Stimulated activated CD8-positive, alpha-beta memory T cell treated with anti-CD3 and anti-CD28 coated beads, Interleukin-12 subunit alpha, Interleukin-12 subunit beta, amount 100 ng/mL, for 24 hours (primary cell): ENCODE measurements at regions not wholly inside any gene's neighbourhood (a gene's known extent, or its start where the extent isn't known, plus 50 kb on each side); places are given as distances from the start of the nearest gene placed in this dataset.

Experiments used
- DNase-seq: peaks from one replicate; pipeline ENCODE4 v3.0.0-alpha.2; 2020; ENCODE audit errors: extremely low read depth

GRCh38 chr20:20827992-20828597 lies 115.7 kb upstream of the RALGAPA2 start:
- DNase-seq: no peak

- DNase-seq: no peak
Observed at GRCh38 chr20:20824924-20825584, 112.6 kb upstream of the RALGAPA2 start.

- no peak for DNase-seq
Observed at GRCh38 chr20:20823476-20823881, 111.0 kb upstream of the RALGAPA2 start.

GRCh38 chr20:20821484-20822260 lies 109.2 kb upstream of the RALGAPA2 start:
- no peak for DNase-seq

- no peak for DNase-seq
Observed at GRCh38 chr20:20820785-20821483, 108.5 kb upstream of the RALGAPA2 start.

GRCh38 chr20:20820104-20820503 lies 107.7 kb upstream of the RALGAPA2 start:
- no peak for DNase-seq

- DNase-seq: no peak
Observed at GRCh38 chr20:20816969-20817755, 104.7 kb upstream of the RALGAPA2 start.

- no peak for DNase-seq
Observed at GRCh38 chr20:20815711-20816455, 103.4 kb upstream of the RALGAPA2 start.

GRCh38 chr20:20814685-20815084 lies 102.2 kb upstream of the RALGAPA2 start:
- DNase-seq: no peak

- DNase-seq: no peak
Observed at GRCh38 chr20:20812136-20812535, 99.7 kb upstream of the RALGAPA2 start.

- DNase-seq: no peak
Observed at GRCh38 chr20:20808016-20808415, 95.6 kb upstream of the RALGAPA2 start.

- DNase-seq: no peak
Observed at GRCh38 chr20:20806121-20807095, 94.0 kb upstream of the RALGAPA2 start.

GRCh38 chr20:20803011-20803410 lies 90.6 kb upstream of the RALGAPA2 start:
- no peak for DNase-seq

GRCh38 chr20:20802328-20802727 lies 89.9 kb upstream of the RALGAPA2 start:
- DNase-seq: no peak

- no peak for DNase-seq
Observed at GRCh38 chr20:20799716-20800312, 87.4 kb upstream of the RALGAPA2 start.

GRCh38 chr20:20797521-20798310 lies 85.3 kb upstream of the RALGAPA2 start:
- no peak for DNase-seq

GRCh38 chr20:20796766-20797440 lies 84.5 kb upstream of the RALGAPA2 start:
- DNase-seq: no peak

GRCh38 chr20:20795721-20796120 lies 83.3 kb upstream of the RALGAPA2 start:
- DNase-seq: no peak
